Right forelimb (tissue), 1 donor: ENCODE measurements at regions not wholly inside any gene's neighbourhood (a gene's known extent, or its start where the extent isn't known, plus 50 kb on each side); places are given as distances from the start of the nearest gene placed in this dataset.

Source experiments
- DNase-seq: peaks from one replicate; pipeline ENCODE4 v3.0.0-alpha.2; 2018

DNA sequence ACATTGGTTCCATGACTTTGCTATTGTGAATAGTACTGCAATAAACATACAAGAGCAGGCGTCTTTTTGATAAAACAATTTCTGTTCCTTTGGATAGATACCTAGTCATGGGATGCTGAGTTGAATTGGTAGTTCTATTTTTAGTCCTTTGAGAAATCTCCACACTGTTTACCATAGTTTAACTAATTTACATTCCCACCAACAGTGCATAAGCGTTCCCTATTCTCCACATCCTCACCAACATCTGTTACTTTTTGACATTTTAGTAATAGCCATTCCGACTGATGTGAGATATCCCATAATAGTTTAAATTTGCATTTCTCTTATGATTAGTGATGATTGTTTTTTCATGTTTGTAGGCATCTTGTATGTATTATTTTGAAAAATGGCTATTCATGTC lies 707.0 kb downstream of the SORCS1 start:
- no peak for DNase-seq

DNA sequence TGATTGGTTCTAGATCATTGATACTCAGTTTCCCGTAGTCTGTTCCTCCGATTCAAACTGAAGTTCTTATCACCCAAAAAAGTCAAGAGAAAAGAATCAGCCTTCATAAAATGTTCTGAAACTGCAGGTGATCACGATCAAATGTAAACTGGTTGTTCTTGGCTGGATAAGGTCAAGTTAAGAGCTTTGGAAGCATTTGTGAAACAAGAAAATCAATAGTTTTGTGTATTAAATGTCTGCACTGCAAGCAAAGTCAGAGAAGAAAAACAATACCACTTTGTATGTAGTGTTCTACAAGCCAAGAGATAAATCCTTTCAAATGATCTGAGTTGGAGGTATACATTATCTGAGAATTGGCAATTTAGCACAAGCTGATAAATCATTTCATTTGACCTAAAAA lies 710.3 kb downstream of the SORCS1 start:
- no peak for DNase-seq

DNA sequence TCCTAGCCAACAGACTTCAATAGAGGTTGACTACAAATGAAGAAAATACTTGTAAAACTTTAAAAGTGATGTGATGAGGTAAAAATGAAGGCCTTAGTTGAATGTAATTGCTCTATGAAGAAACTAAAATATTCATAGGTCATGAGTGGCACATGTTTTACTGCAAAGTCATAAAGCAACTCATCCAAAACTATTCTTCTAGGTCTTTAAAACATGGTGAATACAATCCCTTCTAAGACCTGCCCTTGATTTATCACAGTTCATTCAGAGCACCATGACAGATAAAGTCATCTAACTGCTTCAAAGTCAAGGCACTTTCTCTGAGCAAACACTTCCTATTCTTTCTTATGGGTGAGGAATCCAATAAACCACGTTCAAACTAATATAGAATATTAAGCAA lies 713.5 kb downstream of the SORCS1 start:
- DNase-seq = no peak

DNA sequence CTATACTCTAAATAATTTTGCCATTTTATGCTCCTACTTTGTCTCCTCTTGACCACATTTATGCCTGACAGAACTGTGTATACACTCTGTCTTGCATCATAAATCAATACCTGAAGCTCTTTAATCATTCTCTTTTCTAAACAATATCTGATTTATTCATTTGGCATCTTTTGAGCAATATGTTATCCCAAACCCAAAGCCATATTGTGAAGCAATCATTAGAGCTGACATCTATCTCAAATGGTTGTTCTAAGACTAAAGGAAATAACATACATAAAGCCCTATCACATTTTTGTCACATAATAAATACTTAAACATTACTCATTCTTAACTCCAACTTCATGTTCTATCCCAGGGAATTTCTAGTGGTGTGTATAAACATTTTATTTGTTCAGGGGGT lies 717.6 kb downstream of the SORCS1 start:
- no peak for DNase-seq

DNA sequence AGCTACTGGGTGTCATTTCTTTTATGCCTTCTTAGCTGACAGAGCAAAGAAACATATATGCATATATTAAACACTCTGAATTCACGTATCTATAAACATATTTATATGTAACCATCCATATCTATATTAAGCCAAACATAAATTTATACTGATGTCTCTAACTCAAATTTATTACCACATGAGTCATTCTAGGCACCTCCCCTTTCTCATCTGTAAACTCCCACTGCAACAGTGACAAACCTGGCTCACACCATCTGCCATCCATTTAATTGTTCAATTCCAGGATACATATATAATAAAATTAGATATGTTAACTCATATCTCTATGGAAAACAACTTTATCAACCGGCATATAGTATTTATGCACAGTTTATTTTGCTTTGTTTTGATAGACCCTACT lies 722.3 kb downstream of the SORCS1 start:
- no peak for DNase-seq

DNA sequence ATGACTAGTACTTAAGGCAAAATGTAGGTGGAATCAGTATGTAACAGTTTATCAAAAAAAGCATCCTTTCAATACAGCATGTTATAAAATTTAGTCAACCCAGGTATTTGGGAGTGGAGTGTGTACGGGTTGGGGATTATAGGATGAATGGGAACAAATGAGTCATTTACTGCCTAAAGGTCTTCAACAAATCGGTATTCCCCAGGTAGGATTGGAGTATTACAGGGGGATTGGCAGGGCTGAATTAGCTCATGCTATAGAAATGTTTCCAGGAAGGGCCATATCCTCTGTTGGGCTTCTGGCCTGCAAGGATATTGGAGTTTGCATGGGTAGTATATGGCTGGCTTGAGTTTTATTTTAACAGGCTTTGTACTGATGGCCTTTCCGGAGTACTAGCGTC lies 723.7 kb downstream of the SORCS1 start:
- no peak for DNase-seq

DNA sequence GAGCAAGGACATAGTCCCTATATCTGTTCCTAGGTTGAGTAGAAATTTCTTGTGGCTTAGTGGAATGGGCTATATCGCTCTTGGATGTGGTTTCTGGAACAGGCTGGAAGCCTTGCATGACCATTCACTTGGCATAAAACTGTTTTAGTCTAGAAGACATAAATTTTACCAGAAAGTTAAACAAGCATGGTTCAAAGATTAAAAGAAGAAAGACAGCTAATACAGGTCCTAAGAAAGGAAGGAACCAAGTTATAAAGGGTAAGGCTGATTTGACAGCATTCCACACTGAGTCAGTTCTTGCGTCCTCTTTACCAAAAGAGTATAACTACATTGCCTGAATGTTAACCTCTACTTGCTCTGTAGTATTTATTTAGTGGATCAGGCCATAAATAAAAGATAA lies 724.2 kb downstream of the SORCS1 start:
- no peak for DNase-seq

DNA sequence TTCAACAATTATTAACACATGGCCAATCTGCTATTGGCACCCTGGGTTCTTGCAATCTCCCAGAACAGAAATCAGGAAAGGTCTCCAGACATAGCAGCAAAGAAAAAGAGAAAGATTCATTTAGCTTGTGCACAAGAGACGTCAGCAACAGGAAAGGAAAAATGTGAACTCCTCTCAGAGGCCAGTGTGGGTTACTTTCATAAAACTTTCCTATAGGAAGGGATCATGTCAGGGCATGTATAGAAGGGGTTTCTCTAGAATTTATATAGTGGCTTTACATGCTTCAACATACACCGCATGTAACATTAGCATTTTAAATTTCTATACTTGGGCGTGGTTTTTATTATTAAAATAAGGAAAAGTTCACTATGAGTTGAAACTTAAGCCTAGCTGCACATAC lies 725.1 kb downstream of the SORCS1 start:
- DNase-seq = no peak

DNA sequence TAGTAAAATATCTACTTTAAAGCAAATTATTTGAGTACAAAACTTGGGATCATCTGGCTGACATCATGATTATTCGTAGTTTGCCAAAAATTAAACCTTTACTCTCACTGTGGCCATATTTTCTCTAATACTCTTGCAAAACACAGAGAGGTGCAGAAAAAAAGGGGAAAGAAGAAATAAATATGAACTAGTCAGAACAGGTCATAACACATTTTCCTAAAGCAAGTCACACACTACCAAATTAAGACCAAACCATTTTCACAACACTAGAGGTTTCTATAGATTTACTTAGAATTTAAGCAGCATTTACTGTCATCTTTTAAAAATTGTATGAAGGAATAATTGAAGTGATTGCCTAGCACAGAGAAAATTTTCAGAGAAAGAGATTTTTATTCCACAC lies 726.1 kb downstream of the SORCS1 start:
- DNase-seq = no peak

DNA sequence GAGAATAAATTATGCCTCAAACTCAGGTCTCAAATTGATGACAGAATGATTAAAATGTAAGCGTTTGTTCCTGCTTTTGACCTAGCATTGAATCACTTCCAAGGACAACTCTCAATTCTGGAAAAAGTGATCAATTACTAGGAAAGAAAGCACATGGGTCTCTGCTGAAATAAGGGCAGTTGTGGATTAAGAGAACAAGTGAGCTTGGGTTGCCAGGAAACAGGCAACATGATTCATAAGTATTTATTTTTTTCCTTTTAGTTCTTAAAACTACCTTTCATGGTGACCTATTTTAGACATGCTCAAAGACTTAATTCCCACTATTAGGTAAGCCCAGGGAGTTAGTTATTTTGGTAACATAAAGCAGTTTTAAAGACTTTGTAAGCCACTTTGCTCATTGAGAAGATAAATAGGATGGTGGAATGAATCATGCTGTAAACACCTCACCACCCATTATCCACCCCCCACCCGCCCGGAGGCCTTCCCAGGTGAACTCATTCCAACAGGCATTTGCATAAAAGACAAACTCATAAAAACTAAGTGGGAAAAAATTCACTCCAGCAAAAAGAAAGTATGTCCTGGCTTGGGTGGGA lies 728.3 kb downstream of the SORCS1 start:
- DNase-seq = no peak

DNA sequence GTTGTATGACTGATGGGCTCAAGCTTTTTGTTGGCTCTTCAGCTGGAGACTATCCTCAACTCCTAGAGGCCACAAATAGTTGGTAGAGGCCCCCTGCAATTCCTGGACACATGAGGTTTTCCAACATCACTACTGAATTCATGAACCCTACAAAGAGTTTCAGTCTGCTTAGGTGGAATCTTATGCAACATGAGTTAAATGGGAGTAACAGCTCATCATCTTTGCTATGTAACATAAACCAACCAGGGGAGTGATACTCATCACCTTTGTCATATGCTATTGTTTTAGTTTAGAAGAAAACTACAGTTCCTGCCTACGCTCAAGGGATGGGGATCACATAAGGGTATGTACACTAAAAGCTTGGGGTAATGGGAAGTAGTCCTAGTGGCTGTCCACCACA lies 729.4 kb downstream of the SORCS1 start:
- no peak for DNase-seq

DNA sequence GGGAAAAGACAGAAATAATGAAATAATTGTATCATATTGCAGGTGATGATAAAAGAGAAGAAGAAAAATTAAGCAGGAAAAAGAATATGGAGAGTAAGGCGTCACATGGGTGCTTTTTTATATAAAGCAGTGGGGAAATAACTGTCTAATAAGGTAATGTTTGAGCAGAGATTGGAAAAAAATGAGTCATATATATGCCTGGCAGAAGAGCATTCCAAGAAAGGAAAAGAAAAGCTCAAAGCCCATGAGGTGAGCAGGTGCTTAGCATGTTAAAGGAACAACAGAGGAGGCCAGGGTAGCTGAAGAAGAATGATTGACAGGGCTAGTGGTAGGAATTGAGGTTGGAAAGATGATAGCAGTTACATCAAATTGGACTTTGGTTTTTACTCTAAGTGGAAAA lies 739.5 kb downstream of the SORCS1 start:
- no peak for DNase-seq

DNA sequence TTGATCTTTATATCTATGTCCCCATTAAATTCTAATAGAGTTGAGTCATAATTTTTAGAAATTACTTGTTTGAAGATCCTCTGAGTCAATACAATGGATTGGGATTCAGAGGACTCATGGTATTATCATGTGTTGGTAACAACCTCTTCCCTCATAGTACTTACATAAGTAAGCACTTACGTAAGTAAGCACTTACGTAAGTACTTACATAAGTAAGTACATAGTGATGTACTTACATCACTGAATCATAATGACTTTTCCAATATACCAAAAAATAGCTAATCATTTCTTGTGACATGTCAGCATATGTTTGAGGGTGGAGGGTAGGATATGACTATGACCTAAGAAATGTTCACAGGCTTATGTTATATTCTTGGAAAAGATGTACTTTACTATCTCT lies 740.5 kb downstream of the SORCS1 start:
- no peak for DNase-seq

DNA sequence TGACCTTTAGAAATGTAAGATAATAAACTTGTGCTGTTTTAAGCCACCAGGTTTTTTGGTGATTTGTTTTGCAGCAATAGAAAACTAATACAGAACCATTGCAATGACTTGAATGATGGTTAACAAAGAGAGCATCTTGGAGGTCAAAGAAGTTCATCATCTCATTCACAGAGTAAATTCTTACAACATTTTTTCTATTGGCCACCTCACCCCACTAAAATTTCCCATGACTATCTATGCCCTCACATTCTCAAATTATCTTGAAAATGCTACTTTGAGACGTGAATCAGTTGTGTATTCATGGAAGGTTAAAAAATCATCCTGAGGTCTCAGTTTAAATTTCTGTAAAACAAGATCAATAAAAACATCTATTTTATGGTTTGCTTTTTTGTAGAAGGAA lies 754.2 kb downstream of the SORCS1 start:
- no peak for DNase-seq

DNA sequence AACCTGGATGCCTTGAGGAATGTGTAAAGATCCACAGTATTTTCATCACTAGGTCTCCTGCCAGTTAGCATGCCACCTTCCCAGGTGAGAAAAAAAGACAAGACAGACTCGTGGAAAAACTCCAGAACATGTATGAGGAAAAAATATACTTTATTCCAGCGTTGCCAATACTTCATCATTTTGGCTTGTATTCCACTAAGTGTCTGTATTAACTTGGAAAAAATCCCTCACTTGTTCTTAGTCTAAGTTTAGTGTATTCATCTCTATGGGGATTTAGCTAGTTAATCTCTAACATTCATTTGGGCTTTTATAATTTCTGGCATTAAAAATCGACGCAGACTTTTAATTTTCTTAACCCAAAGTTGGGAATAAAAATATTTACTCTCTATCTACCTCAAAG lies 759.4 kb downstream of the SORCS1 start:
- no peak for DNase-seq

DNA sequence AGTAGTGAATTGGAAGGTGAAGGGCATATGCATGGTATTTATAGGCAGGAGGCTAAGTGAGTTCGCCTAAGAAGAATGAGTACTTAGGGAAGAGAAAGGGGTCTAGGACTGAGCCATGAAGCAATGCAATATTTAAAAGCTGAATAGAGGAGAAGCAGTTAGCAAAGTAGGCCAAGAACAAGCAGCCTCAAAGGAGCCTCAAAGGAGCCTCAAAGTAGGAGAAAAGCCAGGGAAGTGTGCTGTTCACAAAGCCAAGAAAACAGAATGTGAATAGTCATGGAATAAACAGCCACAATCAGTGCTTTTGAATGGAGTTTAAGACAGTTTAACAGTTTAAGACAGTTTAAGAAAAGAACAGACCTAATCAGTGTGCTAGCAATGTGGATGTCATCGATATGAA lies 762.0 kb downstream of the SORCS1 start:
- no peak for DNase-seq

DNA sequence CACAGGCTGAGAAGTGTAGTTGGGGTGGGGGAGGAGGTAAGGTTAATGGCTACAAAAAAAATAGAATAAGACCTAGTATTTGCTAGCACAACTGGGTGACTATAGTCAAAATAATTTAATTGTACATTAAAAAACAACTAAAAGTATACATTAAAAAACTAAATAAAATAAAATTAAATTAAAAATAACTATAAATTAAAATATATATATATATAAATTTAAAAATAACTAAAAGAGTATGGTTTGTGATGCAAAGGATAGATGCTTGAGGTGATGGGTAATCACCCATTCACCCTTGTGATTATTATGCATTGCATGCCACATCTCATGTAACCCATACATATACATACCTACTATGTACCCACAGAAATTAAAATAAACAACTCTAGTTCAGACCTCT lies 762.5 kb downstream of the SORCS1 start:
- no peak for DNase-seq

DNA sequence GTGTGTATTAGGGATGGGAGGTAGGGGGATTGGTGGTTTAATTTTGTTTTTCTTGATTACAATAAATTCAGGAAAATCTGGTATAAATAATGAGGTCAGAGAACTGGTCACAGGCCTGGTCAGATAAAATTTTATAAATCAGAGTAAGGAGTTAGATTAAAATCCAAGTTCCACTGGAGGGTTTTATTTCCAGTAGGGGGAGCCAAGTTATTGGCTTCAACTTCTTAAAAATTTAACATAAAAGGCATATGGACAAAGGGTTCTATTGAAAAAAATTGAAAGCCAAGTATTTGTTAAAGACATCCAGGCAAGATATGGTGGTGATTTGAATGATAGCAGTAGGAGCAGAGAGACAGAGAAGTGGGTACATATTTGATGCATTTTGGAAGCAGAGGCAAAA lies 763.3 kb downstream of the SORCS1 start:
- DNase-seq = no peak

DNA sequence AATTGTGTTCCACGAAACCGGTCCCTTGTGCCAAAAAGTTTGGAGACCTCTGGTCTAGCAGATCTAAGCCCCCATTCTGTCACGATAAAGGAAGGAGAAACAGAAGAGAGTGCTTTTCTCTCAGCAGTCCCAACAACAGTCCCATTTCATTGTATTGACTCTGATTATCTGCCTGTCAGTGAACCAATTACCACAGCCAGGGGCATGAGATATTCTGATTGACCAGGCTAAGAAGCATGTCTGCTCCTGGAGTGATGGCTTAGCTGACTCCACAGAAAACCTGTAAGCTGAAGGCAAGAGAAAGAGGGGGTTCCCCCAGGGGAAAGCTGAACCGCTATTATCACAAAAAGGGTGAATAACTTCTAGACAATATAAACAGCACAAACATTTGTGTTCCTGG lies 765.4 kb downstream of the SORCS1 start:
- no peak for DNase-seq

DNA sequence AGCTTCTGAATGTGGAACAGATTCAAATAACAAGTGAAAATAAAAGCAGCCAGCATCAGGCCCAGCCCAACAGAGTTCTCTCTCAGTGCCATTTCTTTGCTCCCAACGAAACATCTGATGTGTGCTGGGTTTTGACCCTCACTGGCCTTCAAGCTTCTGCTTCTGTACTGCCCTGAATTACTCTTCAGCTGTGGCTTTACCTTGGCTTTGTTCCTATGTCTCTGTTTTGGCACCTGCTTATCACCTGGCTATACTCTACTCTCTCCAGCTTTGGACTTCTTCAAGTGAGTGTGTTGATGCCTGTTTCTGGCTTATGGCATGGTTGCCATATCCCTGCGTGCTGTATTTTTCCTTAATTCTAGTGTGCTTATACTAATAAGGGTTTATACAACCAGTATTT lies 768.3 kb downstream of the SORCS1 start:
- no peak for DNase-seq

DNA sequence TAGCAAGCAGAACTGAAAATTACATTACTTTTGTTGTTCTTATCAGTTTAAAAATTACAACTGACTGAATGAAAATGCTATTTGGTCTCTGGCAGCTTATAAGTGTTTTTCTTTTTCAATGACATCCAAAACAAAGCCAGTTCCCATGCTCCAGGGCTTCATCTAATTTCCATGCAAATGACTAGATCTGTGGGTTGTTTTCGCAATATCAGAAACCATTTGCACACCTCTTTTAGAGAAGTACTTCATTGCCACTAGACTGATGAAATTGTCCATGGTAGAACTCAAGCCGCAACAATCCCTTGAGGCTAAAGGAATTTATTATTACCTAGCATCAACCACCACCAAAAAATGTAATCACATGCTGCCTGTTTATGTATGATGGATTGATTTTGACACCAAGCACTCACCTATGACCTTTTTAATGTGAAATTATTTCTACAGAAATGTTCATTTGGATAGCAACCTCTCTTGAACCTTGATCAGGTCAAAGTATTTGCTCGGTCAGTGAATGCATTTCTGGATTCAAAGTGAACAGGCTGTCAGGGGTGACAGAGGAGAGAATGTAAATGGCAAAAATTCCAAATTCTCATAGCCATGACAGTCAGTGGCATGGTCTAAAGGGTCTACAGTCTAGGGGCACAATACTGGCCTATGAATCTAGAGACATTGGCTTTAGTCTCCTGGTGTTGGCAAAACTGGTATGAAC lies 769.3 kb downstream of the SORCS1 start:
- no peak for DNase-seq

DNA sequence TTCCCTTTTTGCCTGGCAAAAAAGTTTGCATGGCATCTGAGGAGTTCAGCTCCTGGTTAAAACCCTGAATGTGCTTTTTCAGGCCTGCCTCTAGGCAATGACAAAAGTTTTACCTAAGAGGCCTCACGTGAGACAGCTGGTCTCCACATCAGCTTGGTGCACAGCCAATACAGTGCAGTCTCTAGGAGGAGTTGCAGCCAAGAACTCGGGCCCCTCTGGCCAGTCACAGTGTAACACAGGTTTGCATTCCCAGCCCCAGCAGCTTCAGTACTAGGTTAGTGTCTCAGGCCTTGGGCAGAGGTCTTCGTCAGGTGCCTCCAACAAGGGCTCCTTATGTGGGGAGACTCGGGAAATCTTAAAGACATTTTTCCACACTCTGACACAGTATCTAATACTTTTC lies 771.7 kb downstream of the SORCS1 start:
- DNase-seq = no peak

DNA sequence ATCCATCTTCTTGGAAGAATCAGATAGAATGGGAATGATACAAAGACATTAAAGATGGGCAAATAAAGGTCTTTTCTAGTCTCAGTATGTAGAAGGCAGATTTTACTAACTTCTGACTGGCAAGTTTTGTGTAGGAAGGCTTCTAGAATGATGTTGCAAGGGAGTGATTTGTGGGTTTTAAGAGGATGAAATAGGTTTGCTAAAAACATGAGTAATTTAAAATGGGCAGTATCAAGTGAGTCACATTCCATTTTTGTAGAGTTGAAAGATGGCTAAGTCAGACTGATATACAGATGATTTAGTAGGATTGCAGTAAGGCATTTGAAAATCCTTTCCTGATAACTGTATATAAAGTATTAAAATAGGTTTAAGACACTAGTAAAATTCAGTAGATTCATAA lies 777.4 kb downstream of the SORCS1 start:
- no peak for DNase-seq

DNA sequence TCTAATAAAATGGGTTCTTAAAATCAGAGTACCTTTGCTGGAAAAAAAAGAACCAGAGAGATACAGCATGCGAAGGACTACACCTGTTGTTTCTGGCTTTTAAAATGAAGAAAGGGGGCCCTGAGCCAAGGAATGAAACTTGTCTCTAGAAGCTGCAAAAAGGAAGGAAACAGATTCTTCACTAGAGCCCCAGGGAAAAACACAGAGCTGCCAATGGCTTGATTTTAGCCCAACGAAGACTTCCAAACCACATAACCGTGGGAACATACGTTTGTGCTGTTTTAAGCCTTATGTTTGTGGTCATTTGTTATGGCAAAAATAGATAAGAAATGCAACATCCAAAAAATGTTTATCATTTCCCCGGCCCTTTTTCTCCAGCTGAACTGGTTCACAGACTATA lies 780.0 kb downstream of the SORCS1 start:
- DNase-seq = no peak

DNA sequence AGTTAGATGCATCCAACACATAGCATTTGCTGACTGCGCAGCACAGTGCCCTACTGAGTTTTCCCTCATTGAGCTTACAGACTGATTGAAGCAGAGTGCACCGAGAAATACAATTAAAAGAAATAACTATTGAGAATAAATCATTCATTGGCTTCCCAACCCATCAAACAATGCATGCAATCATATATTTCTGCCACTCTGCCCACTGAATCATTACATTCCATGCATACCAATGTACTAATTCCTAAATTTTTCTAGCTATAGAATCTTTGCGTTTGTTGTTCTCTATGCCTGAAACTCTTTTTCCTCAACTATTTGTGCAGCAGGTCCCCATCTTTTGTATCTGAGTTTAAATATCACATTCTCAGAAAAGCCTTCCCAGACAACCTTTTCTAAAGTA lies 783.8 kb downstream of the SORCS1 start:
- DNase-seq = no peak
